Inflammatory macrophage (primary cell): ENCODE measurements at regions not wholly inside any gene's neighbourhood (a gene's known extent, or its start where the extent isn't known, plus 50 kb on each side); places are given as distances from the start of the nearest gene placed in this dataset.
"Not testable (repeated sequence)": the region's sequence is repeated elsewhere in the genome, so short reads cannot be mapped to it uniquely, and the experiment has no call there.

Experiments
- DNase-seq, 2 donors: peaks; one replicate each; pipeline ENCODE4 v3.0.0-alpha.2; 2020 to 2022

DNA sequence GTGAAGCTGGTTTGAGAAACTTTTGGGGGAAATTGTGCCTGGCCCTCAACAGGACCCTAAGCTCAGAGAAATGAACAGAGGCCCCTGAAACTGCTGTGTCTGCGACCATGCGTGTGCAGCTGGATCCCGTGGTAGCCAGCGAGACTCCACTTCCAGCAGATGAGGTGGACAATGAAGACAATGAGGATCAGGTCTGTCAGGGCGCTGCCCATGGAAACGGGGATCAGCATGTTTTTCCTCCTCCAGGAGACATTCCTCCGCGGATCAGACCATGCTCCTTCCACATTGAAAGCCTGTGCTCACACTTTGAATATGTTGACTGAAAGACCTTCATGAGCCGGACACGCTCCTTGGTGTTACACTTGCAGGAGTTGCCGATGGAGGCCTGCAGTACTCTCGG, 1439.8 kb upstream of the ALCAM start:
- DNase-seq, result no peak

DNA sequence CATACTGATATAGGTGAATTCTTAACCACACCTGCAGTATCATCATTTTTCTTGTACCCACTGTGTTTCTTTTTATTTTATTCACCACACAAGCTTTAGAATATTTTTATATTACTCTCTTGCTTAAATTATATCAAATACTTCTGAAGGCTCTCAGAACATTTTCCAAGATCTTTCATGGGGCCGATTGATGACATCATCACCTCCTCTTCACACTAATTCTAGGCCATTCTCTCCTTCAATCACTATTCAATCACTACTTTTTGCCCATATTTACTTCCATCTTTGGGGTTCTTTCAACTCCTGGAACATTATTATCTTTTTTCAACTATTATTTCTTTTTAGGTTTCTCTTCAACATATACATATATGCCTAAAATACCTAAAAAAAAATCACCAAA, 1438.8 kb upstream of the ALCAM start:
- no peak for DNase-seq

DNA sequence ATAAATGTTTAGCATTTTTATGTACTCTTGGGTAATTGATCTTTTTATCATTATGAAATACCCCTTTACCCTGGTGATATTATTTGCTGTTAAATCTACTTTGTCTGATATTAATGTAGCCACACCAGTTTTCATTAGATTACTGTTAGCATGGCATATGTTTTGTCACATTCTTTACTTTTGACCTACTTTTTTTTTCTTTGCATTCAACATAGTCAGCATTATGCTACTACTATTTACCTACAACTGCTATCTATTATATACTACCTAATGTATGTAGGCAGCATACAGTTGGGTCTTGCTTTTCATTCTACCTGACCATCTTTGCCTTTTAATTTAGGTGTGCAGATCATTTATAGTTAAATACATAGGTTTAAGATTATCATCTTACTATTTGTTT, 1429.6 kb upstream of the ALCAM start:
- no peak for DNase-seq

DNA sequence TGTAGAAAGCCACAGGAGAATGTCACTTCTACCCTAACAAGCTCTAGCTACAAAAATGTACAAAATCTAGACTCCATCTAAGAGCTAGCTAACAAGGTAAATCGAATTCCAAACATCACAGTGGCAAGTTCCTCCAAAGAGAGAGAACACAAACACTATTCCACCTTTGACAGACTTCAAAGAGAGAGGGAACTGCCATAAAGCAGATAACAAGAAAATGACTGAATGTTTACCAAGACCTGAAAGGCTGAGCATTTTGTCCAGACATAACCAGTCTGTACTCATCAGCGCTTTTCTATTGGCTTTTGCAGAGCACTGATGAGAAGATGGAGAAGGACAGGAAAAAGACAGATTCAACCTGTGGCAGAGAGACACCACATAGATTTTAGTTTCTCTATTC, 1419.6 kb upstream of the ALCAM start:
- DNase-seq, result no peak

DNA sequence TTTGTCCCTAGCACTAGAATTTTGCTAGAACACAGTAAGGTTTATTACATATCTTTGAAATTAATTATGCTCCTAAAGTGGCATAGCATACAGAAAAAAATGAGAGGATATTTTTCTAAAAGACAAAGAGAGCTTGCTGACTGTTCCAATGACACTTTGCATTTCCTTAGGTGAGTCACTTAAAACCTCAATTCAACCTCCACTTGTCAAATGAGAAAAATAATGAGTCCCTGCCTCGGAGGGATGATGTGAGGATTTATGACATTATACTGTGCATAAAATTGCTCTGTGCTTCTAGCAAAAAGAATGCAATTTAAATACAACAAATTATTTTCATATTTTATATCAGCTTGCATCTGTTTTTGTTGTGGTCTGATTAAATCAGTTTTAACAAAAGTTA, 1417.0 kb upstream of the ALCAM start:
- no peak for DNase-seq

DNA sequence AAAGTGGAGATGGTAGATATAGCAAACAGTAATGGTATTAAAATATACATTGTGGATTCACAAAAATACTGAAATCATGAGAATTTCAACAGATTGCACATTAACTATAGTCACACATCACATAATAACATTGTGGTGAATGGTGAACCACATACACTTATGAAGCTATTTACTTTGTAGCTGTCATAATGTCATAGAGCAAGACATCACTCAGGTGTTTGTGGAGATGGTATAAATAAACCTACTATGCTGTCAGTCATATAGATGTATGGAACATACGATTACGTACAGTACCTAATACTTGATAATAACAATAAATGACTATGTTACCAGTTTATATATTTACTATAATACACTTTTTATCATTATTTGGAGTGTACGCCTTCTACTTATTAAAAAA, 1416.0 kb upstream of the ALCAM start:
- DNase-seq, result no peak

DNA sequence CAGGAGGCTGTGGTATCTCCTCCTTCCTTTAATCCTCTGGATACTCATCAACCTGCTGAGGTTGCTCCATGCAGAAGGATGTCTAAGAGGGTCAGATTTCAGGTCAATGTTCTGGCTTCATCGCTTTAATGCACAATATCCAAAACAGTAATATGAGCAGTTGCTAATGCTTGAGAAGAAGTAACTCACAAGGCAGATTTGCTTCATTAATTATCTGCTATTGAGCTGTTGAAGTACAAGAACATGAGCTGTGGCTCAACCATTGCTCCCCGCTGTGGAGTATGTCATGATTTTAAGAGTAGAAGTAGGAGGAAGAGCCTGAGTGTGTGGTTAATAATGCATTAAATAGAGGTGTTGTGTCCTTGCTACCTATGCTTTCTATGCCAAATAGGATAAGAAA, 1412.9 kb upstream of the ALCAM start:
- no peak for DNase-seq

DNA sequence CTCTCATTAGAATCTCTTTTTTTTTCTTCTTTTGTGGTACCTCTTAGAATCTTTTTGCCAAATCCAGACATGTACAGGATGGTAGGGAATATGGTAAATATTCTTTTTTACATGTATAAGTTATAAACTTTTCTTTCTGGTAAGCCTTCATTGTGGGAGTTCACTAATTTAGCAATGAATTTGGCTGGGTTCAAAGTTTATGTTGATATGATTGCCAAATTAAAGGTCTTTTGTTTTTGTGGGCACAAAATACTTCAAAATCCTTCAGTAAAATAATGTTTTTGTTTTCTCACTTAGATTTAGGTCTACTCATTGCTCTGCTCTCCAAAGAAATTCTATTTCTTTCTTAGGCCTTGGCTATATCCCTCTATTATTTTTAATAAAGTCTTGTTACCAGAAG, 1405.9 kb upstream of the ALCAM start:
- DNase-seq, result no peak

DNA sequence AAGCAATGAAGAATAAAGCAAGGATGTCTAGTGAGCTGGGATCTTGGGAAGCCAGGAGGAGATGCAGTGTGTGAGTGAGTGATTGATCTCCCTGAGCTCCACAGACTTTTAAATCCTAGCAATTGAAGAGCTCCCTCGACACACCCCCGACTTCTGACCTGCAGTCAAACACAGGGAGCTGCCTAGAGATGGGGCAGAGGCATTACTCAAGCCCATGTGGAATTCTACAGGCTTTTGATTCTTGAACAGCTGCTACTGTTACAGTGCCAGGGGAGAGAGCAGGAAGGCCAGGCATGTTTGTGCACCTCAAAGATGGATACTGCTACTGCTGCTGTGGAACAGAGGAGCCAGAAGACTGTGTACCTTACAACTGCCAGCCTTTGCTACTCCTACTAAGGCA, 1403.1 kb upstream of the ALCAM start:
- DNase-seq, result no peak

DNA sequence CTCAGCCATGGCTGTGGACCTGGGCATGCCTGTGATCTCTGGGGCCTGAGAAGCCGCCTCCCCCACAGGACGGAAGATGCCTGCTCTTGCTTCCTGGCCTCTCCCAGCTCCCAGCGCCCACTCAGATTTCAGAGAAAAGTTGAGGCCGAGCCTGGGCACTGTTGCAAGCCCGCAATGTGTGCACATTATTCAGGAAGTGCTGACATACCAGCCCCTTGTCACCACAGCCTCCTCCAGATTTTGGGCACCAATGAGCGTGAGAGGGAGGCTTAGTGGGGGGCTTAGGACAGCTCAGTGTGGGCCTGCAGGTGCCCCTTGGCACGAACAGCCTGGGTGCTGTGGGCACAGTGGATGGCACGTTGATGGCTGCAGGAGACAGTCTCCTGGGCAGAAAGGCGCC, 1400.9 kb upstream of the ALCAM start:
- no peak for DNase-seq

DNA sequence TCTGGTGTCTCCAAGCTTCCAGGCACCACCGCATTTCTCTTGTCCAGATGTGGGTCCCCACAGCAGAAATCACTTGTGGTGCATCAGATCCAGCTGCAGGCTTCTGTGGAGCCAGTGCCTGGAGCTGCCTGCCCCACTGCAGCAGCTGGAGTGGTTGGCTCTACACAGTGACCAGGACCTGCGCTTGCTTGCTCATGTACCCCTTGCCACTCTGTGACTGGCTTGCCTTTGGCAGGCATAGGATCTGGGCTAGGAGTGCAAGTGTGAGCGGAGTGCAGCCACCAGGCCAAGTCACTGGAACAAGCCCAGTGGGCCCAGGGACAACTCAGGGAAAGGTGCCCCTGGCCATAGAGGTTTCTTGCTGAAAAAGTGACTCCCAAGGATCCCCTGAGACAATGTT, 1400.0 kb upstream of the ALCAM start:
- DNase-seq, result no peak

DNA sequence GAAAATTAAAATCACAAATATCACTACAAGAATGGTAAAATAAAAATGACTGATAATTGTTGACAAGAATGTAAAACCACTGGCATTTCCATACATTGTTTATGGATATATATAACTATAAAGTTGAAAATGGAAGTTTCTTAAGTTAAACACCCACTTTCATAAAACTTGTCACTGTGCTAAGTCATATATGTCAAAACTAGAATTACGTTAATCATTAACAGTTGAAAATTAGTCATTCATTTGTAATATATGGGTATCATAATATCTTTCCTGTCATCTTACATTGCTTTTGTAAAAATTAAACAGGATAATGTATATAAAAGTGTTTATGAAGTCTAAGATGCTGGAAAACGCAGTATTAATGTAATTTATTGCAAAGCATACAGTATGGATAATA, 1398.6 kb upstream of the ALCAM start:
- DNase-seq, result no peak

DNA sequence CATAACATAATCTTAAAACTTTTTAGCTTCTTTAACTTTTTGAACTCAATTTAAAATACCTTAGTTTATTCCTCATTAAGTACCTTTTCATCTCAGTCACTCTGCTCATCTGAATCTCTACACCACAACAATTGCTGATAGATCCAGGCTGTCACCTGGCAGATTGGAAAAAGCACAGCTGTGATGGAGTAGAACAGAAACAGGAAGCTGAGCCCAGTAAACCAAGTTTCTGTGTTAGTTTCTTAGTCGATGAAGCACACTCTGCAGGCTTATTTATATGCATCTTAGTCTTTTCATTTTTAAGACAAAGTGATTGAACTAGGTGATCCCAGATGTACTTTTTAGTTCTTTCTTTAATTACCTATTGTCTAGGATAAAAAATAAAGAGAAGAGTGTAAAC, 1398.0 kb upstream of the ALCAM start:
- DNase-seq, result no peak

DNA sequence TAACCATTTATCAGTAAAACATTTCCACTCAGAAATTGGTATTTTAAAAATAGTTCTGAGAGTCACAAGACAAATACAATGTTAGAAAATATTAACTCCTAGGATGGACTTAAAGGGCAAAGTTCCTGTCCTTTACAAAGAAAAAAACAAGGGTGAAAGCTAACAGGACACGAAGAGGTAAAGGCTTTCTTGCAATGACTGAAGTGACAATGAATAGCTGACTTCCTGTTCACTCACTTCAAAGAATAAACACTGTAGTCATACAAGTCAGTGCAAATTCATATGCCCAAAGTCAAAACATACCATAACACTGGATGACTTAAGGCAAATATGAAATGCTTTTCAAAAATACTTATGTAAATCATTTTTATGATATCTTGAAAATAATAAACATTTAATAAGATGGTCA, 1389.8 kb upstream of the ALCAM start:
- DNase-seq, result no peak

DNA sequence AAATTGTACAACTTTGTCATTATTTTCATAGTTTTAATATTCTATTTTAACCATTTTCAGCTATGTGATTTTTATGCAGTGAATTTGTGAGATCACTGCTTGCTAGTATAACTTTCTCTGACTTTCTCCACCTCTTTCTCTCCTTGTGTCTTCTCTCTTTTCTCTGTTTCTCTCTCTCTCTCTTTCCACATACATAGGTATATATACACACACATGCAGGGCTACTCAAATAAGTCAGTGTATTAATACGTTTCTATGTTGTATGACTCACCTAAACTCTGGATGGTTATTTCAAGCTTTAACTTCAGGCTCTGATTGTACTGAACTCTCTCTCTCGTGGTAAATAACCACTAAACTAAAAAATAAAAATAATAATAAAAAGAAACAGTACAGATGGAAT, 1389.3 kb upstream of the ALCAM start:
- DNase-seq, result no peak

DNA sequence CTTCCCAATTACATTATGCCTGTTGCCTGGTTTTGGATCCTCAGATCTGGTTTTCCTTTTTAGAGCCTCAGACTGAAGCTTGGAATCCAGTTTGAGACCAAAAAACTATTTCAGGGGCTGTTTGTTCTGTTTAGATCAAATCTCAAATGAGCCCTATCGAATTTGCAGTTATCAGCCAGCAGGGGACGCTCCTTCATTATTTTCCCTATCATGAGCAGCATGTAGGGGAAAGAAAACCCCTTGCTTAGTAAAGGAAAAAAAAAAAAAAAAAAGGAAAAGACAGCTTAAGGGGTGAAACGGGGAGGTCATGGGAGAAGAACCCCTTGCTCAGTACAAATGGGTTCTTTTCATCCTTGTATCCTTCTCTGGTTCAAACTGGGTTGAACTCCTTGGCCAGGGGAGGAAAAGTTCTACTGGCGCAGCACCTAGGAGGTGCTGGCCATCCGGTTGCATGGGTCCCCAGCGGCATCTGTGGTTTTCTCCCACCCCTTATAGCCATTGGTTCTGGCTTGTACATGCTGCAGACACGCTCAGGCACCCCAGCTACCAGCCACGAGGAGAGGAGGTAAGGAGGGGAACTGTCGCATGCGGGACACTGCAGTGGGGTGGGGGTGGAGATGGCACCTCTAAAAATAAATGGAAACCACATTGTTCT, 1375.1 kb upstream of the ALCAM start:
- no peak for DNase-seq

DNA sequence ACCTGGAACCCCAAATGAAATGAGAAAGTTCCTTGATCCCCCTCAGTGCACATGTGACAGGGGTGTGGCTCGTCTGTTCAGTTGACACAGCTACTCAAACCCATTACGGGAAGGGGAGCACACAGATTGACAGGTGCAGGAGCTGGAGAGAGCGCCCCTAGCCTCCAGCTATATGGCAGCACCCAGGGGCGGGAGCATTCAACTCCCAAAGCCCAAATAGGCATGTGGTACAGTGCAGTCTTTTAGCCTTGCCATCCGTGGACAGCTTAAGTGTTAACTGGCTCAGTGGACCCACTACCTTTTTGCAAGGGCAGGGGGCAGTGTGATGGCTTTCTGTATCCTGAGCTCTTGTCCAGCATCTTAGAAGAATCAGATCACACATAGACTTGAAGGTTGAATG, 1374.2 kb upstream of the ALCAM start:
- DNase-seq, result no peak

DNA sequence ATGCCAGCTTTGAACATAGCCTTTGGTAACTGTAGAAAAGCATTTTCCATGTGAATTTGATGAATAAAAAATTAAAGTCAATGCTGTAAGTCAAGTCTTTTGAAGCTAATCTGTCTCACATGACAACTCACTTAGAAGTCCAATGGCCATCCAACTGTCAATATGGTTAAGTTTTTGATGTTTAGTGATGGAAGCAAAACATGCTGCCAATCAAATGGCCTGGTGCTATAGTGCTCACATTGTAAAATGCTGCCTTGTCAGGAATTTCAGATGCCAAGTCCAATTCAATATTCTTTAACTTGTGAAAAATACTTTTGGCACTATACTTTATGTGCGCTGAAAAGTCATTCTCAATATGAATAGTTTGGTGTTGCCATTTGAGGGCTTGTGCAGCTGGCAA, 1361.8 kb upstream of the ALCAM start:
- DNase-seq, result no peak

DNA sequence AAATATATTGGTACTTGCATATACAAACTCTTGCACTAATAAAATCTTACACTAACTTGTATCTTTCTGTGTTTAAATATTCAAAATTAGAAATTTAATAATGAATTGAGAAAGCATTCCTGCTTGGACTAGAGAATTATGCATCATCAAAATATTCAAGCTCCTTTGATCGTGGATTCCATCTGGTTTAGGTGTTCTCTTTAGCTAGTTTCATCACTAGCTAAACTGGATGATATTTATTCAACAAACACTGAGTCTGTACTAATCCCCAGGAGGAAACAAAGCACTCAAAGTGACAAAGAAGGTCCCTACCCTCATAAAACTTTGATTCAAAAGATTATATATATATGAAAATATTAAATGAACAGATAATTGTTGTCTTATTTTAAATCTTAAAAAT, 1360.9 kb upstream of the ALCAM start:
- no peak for DNase-seq

DNA sequence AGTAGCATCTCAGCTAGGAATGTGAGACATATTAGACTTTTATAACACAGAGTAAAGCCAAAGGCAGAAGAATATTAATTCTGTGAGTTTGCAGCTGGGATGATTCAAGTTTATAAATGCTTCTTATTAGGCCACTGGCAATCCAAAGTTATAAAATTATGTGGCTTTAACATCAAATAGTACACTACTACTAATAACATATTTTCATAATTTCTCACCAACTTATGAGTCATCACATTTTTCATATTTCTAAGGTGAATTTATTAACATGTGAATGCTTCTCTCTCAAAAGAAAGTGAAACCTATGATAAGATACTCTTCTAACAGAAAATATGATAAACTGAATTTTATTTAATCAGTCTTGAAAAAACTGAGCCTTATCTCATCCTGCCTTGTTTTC, 1348.2 kb upstream of the ALCAM start:
- no peak for DNase-seq

DNA sequence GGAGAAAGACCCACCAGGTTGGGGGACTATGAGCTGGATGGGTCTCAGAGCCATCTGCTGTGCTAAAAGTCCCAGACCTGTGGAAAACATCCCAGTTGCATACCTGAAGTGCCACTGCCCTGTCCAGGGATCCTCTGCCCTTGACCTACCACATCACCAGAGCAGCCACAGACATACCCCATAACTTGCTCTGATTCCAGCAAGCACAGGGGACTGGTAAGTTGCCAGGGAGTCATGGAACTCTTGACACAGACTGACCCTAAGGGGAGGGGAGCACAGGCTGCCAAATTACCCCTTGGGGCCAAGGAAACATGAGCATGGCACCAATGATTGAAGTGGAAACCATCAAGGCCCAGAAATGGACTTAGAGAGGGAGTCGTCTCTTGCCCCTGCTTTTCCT, 1335.1 kb upstream of the ALCAM start:
- DNase-seq, result no peak

DNA sequence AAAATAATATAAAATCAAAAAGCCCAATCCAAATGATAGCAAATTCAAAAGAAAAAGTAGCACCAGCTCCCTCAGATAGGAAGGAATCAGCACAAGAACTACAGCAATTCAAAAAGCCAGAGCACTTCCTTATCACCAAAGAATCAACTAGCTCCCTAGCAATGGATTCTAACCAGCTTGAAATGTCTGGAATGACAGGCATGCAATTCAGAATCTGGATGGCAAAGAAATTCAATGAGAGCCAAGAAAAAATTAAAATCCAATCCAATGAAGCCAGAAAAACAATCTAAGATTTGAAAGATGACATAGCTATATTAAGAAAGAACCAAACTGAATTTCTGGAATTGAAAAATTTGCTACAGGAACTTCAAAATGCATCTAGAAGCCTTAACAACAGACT, 1334.4 kb upstream of the ALCAM start:
- no peak for DNase-seq

DNA sequence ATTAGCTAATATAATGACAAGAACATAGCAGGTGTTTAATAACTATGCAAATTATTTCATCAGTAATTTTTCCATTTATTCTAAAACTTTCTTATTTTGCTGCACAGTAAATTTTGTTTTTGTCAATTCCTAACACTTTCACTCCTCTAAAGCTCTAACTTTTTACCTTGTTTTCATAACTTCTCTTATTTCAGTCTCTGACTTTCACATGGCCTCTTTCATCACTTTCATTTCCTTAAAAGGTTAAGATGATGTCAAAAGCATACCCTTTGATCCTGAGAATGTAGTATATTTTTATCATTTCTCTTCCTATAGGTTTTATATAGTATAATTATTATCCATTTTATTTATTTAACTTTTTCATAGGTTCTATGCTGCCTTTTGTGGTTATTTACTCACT, 1325.8 kb upstream of the ALCAM start:
- DNase-seq, result peak in 1 of 2 donors; percentile 6

DNA sequence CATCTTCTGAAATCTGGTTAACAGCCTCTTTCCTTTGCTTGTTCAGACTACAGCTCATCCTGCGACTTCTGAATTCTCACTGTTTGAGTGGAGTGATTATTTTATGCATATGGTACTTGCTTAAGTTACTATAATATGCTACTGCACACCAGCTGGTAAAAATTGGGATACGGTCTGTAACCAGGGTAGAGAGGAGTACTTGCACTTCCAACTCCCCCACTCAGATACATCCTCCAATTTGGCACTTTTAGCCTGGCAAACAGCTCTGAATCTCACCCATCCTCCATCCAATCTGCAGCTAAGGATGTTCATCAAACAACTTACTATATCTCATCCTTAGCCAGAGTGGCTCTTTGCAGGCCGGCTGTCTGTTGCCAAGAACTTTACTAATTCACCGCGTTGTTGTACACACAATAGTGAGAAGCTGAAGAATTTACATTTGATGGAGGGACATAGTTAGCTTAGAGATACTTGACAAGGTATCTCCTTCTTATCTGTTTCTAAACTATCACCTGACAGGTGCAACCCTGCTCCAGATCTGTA, 1323.6 kb upstream of the ALCAM start:
- not testable (repeated sequence) for DNase-seq

DNA sequence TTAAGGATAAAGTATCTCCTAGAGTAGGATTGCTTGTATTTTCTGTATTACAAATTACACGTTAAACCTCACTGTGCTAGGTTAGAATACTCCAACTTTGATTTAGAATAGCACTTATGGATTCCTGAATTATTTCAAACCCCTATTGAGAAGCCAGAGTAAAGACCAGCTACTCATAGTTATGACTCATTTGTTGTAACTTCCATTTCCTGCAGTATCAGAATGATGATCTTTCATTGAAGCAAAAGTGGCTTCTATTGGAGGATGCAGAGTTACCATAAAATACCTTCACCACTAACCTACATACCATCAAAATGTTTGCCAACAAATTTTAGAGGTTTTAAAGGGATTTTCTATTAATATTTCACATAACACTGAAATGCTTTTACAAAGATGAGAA, 1322.7 kb upstream of the ALCAM start:
- no peak for DNase-seq
